T1000 (cell line): ENCODE measurements at regions not wholly inside any gene's neighbourhood (a gene's known extent, or its start where the extent isn't known, plus 50 kb on each side); places are given as distances from the start of the nearest gene placed in this dataset.

ENCODE experiments used
- DNase-seq: peaks from one replicate; lab custom pipeline; 2025; ENCODE audit warnings: mixed read lengths; lab: John Stamatoyannopoulos, UW

GRCh38 chr6:37556881-37557644 lies 57.4 kb upstream of the CCDC167 start:
- no peak for DNase-seq

GRCh38 chr6:37555040-37555781 lies 55.5 kb upstream of the CCDC167 start:
- no peak for DNase-seq

GRCh38 chr6:37554480-37554819 lies 54.8 kb upstream of the CCDC167 start:
- no peak for DNase-seq

- no peak for DNase-seq
Observed at GRCh38 chr6:37552267-37552666, 52.6 kb upstream of the CCDC167 start.

GRCh38 chr6:37551867-37552266 lies 52.2 kb upstream of the CCDC167 start:
- DNase-seq: no peak

GRCh38 chr6:37551446-37551845 lies 51.8 kb upstream of the CCDC167 start:
- DNase-seq: no peak

GRCh38 chr6:37551002-37551401 lies 51.3 kb upstream of the CCDC167 start:
- DNase-seq: no peak

GRCh38 chr6:37550191-37550831 lies 50.6 kb upstream of the CCDC167 start:
- no peak for DNase-seq

- DNase-seq: no peak
Observed at GRCh38 chr6:37549558-37549957, 49.9 kb upstream of the CCDC167 start.
